Loucy (cell line): ENCODE measurements at regions not wholly inside any gene's neighbourhood (a gene's known extent, or its start where the extent isn't known, plus 50 kb on each side); places are given as distances from the start of the nearest gene placed in this dataset.

ENCODE experiments used
- CTCF ChIP-seq: fragments of 200-600 bp; sonication (generic); conservative IDR thresholded peaks from 2 replicates; pipeline ENCODE4 v1.5.1; 2014; ENCODE audit warnings: mild to moderate bottlenecking, antibody characterized with exemption, low read length
- EZH2phosphoT487 ChIP-seq: fragments of 200-600 bp; IDR thresholded peaks from 2 replicates; pipeline ENCODE4 v1.6.1; 2018; ENCODE audit warnings: antibody characterized with exemption, mild to moderate bottlenecking, moderate library complexity, borderline replicate concordance

- no peak for TF ChIP-seq CTCF
- TF ChIP-seq EZH2phosphoT487, result no peak
Measured at GRCh38 chr12:105444653-105445102, 114.2 kb downstream of the C12orf75 start.
